Adrenal gland (tissue), 9 donors: ENCODE measurements at regions not wholly inside any gene's neighbourhood (a gene's known extent, or its start where the extent isn't known, plus 50 kb on each side); places are given as distances from the start of the nearest gene placed in this dataset.

Experiments used
- DNase-seq, 7 donors: peaks; one replicate each; pipeline ENCODE4 v3.0.0-alpha.2; 2019 to 2020
- H3K27ac ChIP-seq, 5 donors: fragments of 200-600 bp; sonication (generic) in 4 of 5; 1 replicate in 3 of 5; 2 replicates in 2 of 5; pipeline versions ENCODE4 v1.5.1 to v1.8.0; 2016 to 2020; ENCODE audit warnings: mild to moderate bottlenecking in 1 of 5
- H3K27me3 ChIP-seq: fragments of 200-600 bp; 2 replicates; pipeline ENCODE4 v1.8.0; 2021
- H3K36me3 ChIP-seq, 2 donors: fragments of 200-600 bp; replicated peaks in 1 of 2; 1 replicate in 1 of 2; 2 replicates in 1 of 2; pipeline versions ENCODE4 v1.5.1 to v1.8.0; 2018 to 2022
- H3K4me1 ChIP-seq, 2 donors: fragments of 200-600 bp; replicated peaks in 1 of 2; 1 replicate in 1 of 2; 2 replicates in 1 of 2; pipeline versions ENCODE4 v1.5.1 to v1.8.0; 2018 to 2021
- H3K4me3 ChIP-seq, 4 donors: fragments of 200-600 bp; sonication (generic) in 3 of 4; one replicate each; pipeline ENCODE4 v1.5.1; 2016 to 2018
- H3K9me3 ChIP-seq, 3 donors: fragments of 200-600 bp; sonication (generic) in 1 of 3; replicated peaks in 1 of 3; 1 replicate in 2 of 3; 2 replicates in 1 of 3; pipeline versions ENCODE4 v1.5.1 to v1.8.0; 2016 to 2021
- POLR2A ChIP-seq, 2 donors: fragments of 450-650 bp; IDR thresholded peaks; one replicate each; pipeline ENCODE4 v1.6.1; 2017; ENCODE audit warnings: antibody characterized with exemption in 2 of 2, mild to moderate bottlenecking in 2 of 2, moderate library complexity in 1 of 2
- WGBS, 4 donors: extraction: QIAGEN DNeasy Blood & Tissue Kit in 2 of 4; methylation state at CpG; one replicate each; pipeline versions ENCODE4 v1.1.5 to v1.1.7; 2013 to 2017; 5-methylcytosine and 5-hydroxymethylcytosine counted together
- intact Hi-C, 2 donors: fragments of 100-400 bp; cut with DNase I; formaldehyde crosslinking; loops; one replicate each; pipeline versions ENCODE4 v1.14.1 to v1.15.0; 2022 to 2023
- TF ChIP-seq, protein P1 (sequence below), 6 experiments: fragments of 450-650 bp in 4 of 6; fragments of 200-600 bp in 2 of 6; sonication (generic) in 1 of 6; IDR thresholded peaks; 1 replicate in 5 of 6; 2 replicates in 1 of 6; pipeline versions ENCODE4 v1.5.1 to v1.8.0; 2016 to 2021; ENCODE audit warnings: antibody characterized with exemption in 6 of 6, mild to moderate bottlenecking in 2 of 6, moderate library complexity in 1 of 6
- donor health status: healthy with polysubstance abuse.
- donor health status: Bipolar disorder and iron deficiency.
- donor health status: DM: yes; HTN: yes; CAD: no.
- donor health status: DM: no; HTN: no; CAD: no.
- donor health status: DM: no; HTN: no; CAD: no.

DNA sequence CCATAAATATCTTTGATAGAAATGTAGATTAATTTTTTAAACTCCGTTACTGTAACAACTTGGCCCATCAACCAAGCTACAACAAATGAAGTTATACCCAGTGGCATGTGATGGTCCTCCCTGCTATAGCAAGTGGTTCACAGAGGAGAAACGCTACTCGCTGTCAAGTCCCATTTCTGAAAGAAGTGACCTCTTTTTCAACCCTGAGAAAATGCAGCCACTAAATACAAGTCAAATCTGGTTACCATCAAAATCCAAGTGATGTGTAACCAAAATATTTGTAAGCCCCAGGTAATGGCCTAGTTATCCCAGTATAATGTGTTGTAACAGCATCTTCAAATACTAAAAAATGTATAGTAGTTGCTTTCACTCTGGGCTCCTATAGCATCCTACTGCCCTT is 151.8 kb downstream of the MIS18A start:
- Histone ChIP-seq H3K4me1 (peaks cover 0 to 6% of the 10 kb centered on the region in 2 donors), H3K27ac (no peak overlapping the region), H3K9me3 (no peaks in the 10 kb centered on the region), H3K27me3 (no peaks in the 10 kb centered on the region), H3K36me3 (no peaks in the 10 kb centered on the region), H3K4me3 (no peak overlapping the region)
- TF ChIP-seq POLR2A (IDR thresholded peaks at IDR 0.05): no peak
- TF ChIP-seq, protein P1, sequence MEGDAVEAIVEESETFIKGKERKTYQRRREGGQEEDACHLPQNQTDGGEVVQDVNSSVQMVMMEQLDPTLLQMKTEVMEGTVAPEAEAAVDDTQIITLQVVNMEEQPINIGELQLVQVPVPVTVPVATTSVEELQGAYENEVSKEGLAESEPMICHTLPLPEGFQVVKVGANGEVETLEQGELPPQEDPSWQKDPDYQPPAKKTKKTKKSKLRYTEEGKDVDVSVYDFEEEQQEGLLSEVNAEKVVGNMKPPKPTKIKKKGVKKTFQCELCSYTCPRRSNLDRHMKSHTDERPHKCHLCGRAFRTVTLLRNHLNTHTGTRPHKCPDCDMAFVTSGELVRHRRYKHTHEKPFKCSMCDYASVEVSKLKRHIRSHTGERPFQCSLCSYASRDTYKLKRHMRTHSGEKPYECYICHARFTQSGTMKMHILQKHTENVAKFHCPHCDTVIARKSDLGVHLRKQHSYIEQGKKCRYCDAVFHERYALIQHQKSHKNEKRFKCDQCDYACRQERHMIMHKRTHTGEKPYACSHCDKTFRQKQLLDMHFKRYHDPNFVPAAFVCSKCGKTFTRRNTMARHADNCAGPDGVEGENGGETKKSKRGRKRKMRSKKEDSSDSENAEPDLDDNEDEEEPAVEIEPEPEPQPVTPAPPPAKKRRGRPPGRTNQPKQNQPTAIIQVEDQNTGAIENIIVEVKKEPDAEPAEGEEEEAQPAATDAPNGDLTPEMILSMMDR (IDR thresholded peaks at IDR 0.05): no peak
- no peak for DNase-seq
- intact Hi-C loops: no loop called here
- 83 to 94% (median 91%) methylated on average over 3 of the region's 3 CpGs for WGBS, 4 donors

DNA sequence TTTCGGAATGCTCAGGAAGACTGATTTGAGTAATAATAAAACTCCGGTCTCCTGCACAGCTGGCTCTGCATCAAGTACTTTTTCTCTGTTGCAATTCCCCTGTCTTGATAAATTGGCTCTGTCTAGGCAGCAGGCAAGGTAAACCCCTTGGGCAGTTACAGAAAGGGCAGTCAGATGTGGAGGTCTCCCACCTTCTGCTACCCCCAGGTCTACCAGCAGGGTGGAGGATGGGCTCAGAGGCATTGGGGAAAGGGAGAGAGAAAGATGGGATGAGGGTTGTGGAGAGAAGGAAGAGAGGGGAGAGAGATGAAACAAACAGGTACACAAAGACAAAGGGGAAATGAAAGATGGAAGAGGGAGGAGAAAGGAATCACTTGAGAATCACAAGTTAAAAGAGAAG is 156.8 kb downstream of the MIS18A start:
- no peak for DNase-seq
- Histone ChIP-seq H3K36me3 (no peaks in the 10 kb centered on the region), H3K27me3 (no peaks in the 10 kb centered on the region), H3K4me3 (no peak overlapping the region), H3K4me1 (no peaks in the 10 kb centered on the region), H3K27ac (no peak overlapping the region), H3K9me3 (no peaks in the 10 kb centered on the region)
- intact Hi-C loops: no loop called here
- 70 to 89% (median 81%) methylated on average over 2 of the region's 2 CpGs for WGBS, 4 donors
- TF ChIP-seq, protein P1 (IDR thresholded peaks at IDR 0.05): no peak
- TF ChIP-seq POLR2A (IDR thresholded peaks at IDR 0.05): no peak

DNA sequence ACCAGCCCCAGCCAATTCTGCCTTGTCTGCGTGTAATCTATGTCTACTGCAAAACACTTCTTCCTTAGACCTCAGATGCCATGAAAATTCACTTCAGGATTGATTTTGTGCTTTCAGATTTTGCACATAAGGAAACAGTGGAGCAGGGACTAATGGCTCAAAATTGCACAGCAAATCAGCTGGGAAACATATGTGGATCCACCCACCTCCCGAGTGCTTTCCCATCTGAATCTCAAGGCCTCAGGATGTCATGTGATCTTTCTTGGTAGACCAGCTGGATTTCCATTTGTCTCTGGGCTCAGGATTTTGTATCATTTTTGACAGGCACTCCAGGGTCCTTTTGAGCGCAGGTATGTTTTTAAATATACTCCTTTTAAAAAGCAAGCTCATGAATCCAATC is 158.6 kb downstream of the MIS18A start:
- Histone ChIP-seq H3K4me3 (no peak overlapping the region), H3K9me3 (no peaks in the 10 kb centered on the region), H3K27me3 (no peaks in the 10 kb centered on the region), H3K36me3 (no peaks in the 10 kb centered on the region), H3K4me1 (no peaks in the 10 kb centered on the region), H3K27ac (no peak overlapping the region)
- 74 to 81% (median 76%) methylated on average over 3 of the region's 3 CpGs for WGBS, 4 donors
- intact Hi-C loops: no loop called here
- TF ChIP-seq, protein P1 (IDR thresholded peaks at IDR 0.05): no peak
- TF ChIP-seq POLR2A (IDR thresholded peaks at IDR 0.05): no peak
- DNase-seq: no peak

DNA sequence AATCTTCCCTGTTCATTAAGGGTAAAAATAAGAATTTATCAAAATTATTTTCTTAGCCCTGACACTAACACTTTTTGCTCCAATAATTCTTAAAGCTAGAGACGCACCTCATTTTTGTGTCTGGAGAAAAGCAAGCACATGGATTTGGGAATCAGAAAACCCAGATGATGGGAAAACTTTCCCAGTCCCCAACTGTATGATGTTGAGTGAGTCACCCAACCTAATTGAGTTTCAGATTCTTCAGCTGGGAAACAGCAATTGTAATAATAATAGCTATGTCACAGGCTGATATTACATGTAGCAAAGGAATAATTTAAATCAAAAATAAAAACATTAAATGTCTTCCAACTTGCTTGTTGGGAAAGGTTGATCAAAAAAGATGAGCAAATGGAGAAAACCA is 159.0 kb downstream of the MIS18A start:
- DNase-seq: no peak
- H3K9me3 ChIP-seq: no peaks in the 10 kb centered on the region
- H3K4me3 ChIP-seq: no peak overlapping the region
- no peaks in the 10 kb centered on the region for H3K4me1 ChIP-seq
- no peak for TF ChIP-seq POLR2A (IDR thresholded peaks at IDR 0.05)
- TF ChIP-seq, protein P1 (IDR thresholded peaks at IDR 0.05): no peak
- no peak overlapping the region for H3K27ac ChIP-seq
- H3K36me3 ChIP-seq: no peaks in the 10 kb centered on the region
- WGBS, 4 donors: 88 to 96% (median 92%) methylated on average over 1 of the region's 1 CpG
- no peaks in the 10 kb centered on the region for H3K27me3 ChIP-seq
- intact Hi-C loops: no loop called here
